GF-D8 (cell line): ENCODE measurements at regions not wholly inside any gene's neighbourhood (a gene's known extent, or its start where the extent isn't known, plus 50 kb on each side); places are given as distances from the start of the nearest gene placed in this dataset.

Experiments used
- DNase-seq: peaks from one replicate; lab custom pipeline; 2025; lab: John Stamatoyannopoulos, UW

GRCh38 chr10:33655921-33656320 is 321.5 kb upstream of the NRP1 start:
- no peak for DNase-seq

- DNase-seq = no peak
These were observed 320.8 kb upstream of the NRP1 start for GRCh38 chr10:33655165-33655815.

- DNase-seq = no peak
These were observed 319.3 kb upstream of the NRP1 start for GRCh38 chr10:33653584-33654367.

GRCh38 chr10:33652870-33653269 is 318.4 kb upstream of the NRP1 start:
- no peak for DNase-seq

GRCh38 chr10:33650131-33650530 is 315.7 kb upstream of the NRP1 start:
- DNase-seq = peak; percentile 11

- DNase-seq = no peak
These were observed 308.6 kb upstream of the NRP1 start for GRCh38 chr10:33643042-33643441.

- no peak for DNase-seq
These were observed 304.4 kb upstream of the NRP1 start for GRCh38 chr10:33638891-33639290.

- DNase-seq = no peak
These were observed 303.9 kb upstream of the NRP1 start for GRCh38 chr10:33638374-33638773.

- no peak for DNase-seq
These were observed 301.6 kb upstream of the NRP1 start for GRCh38 chr10:33635967-33636515.

GRCh38 chr10:33632432-33632831 is 298.0 kb upstream of the NRP1 start:
- no peak for DNase-seq

GRCh38 chr10:33631991-33632390 is 297.5 kb upstream of the NRP1 start:
- no peak for DNase-seq

- no peak for DNase-seq
These were observed 296.3 kb upstream of the NRP1 start for GRCh38 chr10:33630761-33631160.

- no peak for DNase-seq
These were observed 293.1 kb upstream of the NRP1 start for GRCh38 chr10:33627611-33628010.

- no peak for DNase-seq
These were observed 292.5 kb upstream of the NRP1 start for GRCh38 chr10:33626798-33627466.

GRCh38 chr10:33623669-33624068 is 289.2 kb upstream of the NRP1 start:
- no peak for DNase-seq

GRCh38 chr10:33621101-33621500 is 286.6 kb upstream of the NRP1 start:
- DNase-seq = no peak

GRCh38 chr10:33618196-33618595 is 283.7 kb upstream of the NRP1 start:
- DNase-seq = no peak

- DNase-seq = no peak
These were observed 283.1 kb upstream of the NRP1 start for GRCh38 chr10:33617381-33618080.

- no peak for DNase-seq
These were observed 282.5 kb upstream of the NRP1 start for GRCh38 chr10:33616956-33617355.

- no peak for DNase-seq
These were observed 278.1 kb upstream of the NRP1 start for GRCh38 chr10:33612551-33612950.

GRCh38 chr10:33612116-33612515 is 277.6 kb upstream of the NRP1 start:
- no peak for DNase-seq

GRCh38 chr10:33611423-33611822 is 277.0 kb upstream of the NRP1 start:
- DNase-seq = no peak
